Suppressor macrophage treated with lipopolysaccharide for 4 hours (primary cell): ENCODE measurements at regions not wholly inside any gene's neighbourhood (a gene's known extent, or its start where the extent isn't known, plus 50 kb on each side); places are given as distances from the start of the nearest gene placed in this dataset.

ENCODE experiments used
- DNase-seq: peaks from one replicate; pipeline ENCODE4 v3.0.0-alpha.2; 2020

- DNase-seq, result no peak
Observed at GRCh38 chr2:111628221-111628620, 255.8 kb downstream of the ANAPC1 start.

- DNase-seq, result no peak
Observed at GRCh38 chr2:111629983-111630382, 254.0 kb downstream of the ANAPC1 start.

- peak; percentile 56 for DNase-seq
Observed at GRCh38 chr2:111632661-111633060, 251.3 kb downstream of the ANAPC1 start.

GRCh38 chr2:111633189-111633588 lies 250.8 kb downstream of the ANAPC1 start:
- DNase-seq, result no peak

GRCh38 chr2:111633643-111634042 lies 250.3 kb downstream of the ANAPC1 start:
- no peak for DNase-seq

GRCh38 chr2:111634050-111634794 lies 249.8 kb downstream of the ANAPC1 start:
- DNase-seq, result peak; percentile 62

- no peak for DNase-seq
Observed at GRCh38 chr2:111634995-111635538, 248.9 kb downstream of the ANAPC1 start.

GRCh38 chr2:111636905-111637304 lies 247.1 kb downstream of the ANAPC1 start:
- DNase-seq, result no peak

- DNase-seq, result no peak
Observed at GRCh38 chr2:111638274-111638877, 245.6 kb downstream of the ANAPC1 start.

GRCh38 chr2:111640480-111640879 lies 243.5 kb downstream of the ANAPC1 start:
- no peak for DNase-seq

- peak; percentile 54 for DNase-seq
Observed at GRCh38 chr2:111642586-111643327, 241.2 kb downstream of the ANAPC1 start.

- DNase-seq, result no peak
Observed at GRCh38 chr2:111643759-111644158, 240.2 kb downstream of the ANAPC1 start.

GRCh38 chr2:111647359-111647758 lies 236.6 kb downstream of the ANAPC1 start:
- DNase-seq, result no peak

GRCh38 chr2:111652038-111652437 lies 232.0 kb downstream of the ANAPC1 start:
- no peak for DNase-seq

GRCh38 chr2:111652681-111653080 lies 231.3 kb downstream of the ANAPC1 start:
- DNase-seq, result no peak

- DNase-seq, result no peak
Observed at GRCh38 chr2:111653103-111653624, 230.8 kb downstream of the ANAPC1 start.

- no peak for DNase-seq
Observed at GRCh38 chr2:111653913-111654312, 230.1 kb downstream of the ANAPC1 start.

GRCh38 chr2:111654829-111655228 lies 229.2 kb downstream of the ANAPC1 start:
- no peak for DNase-seq

GRCh38 chr2:111656436-111656835 lies 227.6 kb downstream of the ANAPC1 start:
- DNase-seq, result no peak

- no peak for DNase-seq
Observed at GRCh38 chr2:111656894-111657293, 227.1 kb downstream of the ANAPC1 start.

GRCh38 chr2:111657351-111657975 lies 226.5 kb downstream of the ANAPC1 start:
- no peak for DNase-seq

GRCh38 chr2:111659361-111660333 lies 224.3 kb downstream of the ANAPC1 start:
- peak; percentile 90 for DNase-seq
